Lung microvascular endothelial cell (primary cell): ENCODE measurements at regions not wholly inside any gene's neighbourhood (a gene's known extent, or its start where the extent isn't known, plus 50 kb on each side); places are given as distances from the start of the nearest gene placed in this dataset.
"Not testable (repeated sequence)": the region's sequence is repeated elsewhere in the genome, so short reads cannot be mapped to it uniquely, and the experiment has no call there.

Source experiments
- DNase-seq, 2 donors: peaks; one replicate each; pipeline versions ENCODE4 v3.0.0 to v3.0.0-alpha.2; 2010; ENCODE audit warnings: low read depth in 2 of 2

DNA sequence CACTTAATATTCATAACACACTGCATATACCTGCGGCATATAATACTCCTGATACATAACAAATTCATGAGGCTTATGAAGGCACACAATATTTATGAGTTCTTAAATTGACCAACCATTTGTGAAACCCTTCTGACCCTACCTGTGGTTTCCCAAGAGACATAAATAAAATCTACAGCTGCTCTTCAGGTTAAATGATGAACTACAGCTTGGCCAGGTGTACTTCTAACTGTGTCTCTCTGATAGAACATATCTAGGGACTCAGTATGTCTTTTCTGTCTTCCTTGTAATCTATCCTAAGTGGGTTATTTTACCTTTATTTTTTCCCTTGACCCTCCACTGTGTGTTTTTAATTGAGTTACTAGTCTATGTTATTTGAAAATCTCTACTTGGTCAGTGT lies 189.9 kb upstream of the UFM1 start:
- no peak for DNase-seq

DNA sequence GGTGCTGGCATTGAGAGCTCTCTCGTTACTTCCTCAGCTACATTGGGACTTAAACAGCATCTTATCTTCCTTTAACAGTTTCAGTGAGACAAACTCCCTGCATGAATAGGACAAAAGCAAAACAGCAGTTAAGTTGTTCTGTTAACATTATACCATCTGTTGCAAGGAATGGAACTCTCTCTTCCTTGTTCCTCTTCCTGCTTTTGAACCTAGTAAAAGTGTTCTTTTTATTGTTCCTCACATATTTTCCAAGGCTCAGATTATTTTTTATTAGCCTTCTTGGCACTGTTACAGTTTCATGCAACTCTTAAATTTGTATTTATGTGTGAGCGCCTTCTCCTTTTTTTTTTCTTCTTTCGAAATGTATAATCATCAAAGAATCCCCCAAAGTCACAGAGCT lies 202.6 kb upstream of the UFM1 start:
- DNase-seq = no peak

DNA sequence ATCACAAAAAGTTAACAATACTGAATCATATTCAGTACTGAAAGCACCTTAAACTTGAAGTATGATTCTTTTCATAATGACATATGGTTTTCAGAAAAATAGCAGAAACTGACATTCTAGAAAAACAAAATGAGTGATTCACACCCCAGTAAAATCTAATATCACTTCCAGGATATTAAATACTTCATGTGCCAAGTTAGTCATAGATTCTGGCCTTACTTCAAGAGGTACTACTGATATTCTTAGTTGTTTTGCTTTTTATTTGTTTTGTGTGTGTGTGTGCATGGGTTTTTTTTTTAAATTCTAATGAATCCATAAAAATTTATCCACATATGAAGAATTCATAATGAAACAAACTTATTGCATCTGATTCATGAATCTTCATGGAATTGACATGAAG lies 207.9 kb upstream of the UFM1 start:
- DNase-seq = no peak

DNA sequence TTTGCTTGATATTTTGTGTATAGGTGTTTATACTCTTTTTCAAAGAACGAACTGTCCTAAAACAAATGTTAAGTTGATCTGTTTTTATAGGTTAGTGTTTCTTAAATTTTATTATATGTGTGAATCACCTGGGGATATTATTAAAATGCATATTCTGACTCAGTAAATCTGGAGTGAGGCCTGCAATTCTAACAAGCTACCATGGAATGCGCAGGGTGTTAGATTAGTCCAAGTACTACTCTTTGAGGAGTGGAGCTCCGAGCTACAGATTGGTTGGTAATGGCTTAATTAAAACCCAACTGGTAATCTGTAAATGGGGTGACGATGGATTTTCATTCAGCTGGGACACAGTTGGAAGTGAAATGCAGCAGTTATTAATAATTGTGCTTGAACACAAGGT lies 214.1 kb upstream of the UFM1 start:
- DNase-seq = no peak

DNA sequence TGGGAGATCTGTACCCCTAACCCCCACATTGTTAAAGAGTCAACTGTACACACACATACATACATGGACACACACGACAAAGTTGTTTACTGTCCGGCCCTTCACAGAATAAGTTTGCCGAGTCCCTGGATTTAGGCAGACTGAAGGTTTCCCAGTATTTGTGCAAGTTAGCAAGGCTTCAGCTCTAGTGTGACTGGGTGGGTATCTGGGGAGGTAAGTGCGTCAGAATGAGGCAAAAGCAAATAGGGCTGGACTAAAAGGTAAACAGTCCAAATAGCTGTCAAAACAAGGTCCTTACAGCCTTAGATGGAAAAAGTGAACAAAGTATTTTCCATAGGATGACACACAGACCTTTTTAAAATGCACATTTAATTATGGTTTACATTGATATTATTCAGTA lies 228.4 kb upstream of the UFM1 start:
- DNase-seq = no peak

DNA sequence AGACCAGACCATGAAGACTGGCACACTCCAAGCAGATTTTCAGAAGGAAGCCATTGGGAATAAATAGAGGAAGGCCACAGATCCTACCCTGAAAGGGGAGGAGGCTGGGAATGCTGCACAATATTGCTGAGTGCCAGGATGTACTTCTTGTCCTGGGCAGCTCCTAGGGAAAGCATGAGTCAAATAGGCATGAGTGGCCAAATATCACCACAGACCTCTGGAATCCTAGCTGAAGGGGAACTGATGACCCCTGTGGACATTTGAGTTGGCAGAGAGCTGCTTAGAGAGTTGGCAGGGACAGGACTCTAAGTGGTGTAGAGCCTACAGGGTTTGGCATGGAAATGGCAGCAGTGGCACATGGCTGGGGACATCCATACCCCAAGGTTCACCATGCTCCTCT lies 234.3 kb upstream of the TRPC4 start:
- DNase-seq = no peak

DNA sequence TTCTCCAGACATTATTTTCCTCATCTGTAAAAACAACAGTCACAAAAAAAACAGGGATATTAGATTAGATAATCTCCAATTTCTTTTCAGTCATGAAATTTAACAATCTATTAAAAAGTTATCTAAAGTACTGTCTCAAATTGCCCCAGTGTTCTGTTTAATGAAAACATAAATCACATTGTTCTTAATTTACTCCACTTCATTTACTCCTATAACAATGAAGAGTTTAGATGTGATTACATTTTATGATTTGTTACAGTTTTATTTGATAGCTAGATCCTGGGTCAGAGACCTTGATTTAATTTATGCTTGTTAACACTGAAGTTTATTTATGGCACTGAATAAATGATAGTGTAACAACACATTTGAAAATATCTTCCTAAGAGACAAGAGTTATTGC lies 230.2 kb upstream of the TRPC4 start:
- no peak for DNase-seq

DNA sequence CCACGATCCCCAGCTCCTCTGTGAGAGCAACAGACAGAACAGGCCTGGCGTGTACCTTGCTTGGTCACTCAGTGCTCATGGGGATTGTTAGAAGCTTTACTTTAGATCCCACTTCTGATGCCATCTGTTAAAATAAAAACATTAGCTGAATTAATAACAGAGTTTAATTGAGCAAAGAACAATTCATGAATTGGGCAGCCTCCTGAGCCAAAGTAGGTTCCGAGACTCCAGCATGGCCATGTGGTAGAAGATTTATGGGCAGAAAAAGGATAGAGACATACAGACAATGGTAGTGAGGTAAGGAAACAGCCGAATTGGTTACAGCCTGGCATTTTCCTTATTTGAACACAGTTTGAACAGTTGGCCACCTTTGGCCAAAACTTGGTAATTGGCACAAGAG lies 223.9 kb upstream of the TRPC4 start:
- DNase-seq = no peak

DNA sequence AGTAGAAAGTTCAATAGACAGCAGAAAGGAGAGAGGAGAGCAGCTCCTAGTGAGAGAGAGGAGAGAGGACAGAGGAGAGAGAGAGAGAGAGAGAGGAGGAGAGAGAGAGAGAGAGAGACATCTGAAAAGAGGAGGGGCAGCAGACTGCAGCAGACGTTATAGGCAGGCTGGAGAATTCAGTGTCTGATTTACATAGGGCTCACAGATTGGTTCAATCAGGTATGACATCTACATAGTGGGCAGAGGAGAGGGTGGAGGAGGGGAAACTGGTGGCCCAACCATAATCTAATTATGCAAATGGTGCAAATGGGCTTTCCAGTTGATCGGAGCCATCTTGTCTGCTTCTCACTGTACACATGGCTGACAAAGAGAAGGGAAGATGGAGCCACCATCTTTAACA lies 221.3 kb upstream of the TRPC4 start:
- no peak for DNase-seq

DNA sequence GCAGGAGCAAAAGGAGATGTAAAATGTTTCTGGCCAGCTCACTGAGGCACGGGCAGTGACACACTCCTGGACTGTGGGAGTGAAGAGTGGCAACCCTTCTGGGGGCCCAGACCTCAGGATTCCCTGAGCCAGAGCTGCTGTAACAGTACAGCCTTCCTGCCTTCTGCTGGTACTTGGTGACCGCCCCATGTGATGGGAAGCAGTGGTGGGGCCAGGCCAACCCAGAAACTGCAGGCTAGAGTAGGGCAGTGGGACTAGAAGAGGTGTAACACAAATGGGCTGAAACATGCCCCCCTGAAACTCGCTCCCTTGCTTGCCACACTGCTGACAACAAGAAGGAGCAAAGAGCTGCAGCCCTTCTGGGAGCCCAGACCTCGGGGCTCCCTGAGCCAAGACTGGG lies 217.1 kb upstream of the TRPC4 start:
- DNase-seq = no peak

DNA sequence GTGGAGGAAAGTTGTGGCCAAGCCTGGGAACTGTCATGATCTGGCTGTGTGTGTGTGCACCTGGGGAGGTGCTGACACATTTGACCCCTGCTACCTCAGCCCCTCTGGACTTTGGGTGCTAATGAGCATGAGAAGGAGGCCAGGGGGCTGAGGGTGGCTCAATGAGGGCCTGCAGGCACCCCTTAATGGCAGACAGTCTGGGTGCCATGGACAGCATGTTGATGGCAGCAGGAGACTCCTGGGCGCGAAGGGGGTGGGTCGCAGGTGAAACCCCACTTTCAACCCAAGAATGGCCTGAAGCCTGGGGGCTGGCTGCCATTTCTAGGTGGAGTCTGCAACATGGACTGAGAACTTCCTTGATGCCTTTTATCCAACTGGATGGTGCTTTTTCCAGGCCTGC lies 216.4 kb upstream of the TRPC4 start:
- no peak for DNase-seq

DNA sequence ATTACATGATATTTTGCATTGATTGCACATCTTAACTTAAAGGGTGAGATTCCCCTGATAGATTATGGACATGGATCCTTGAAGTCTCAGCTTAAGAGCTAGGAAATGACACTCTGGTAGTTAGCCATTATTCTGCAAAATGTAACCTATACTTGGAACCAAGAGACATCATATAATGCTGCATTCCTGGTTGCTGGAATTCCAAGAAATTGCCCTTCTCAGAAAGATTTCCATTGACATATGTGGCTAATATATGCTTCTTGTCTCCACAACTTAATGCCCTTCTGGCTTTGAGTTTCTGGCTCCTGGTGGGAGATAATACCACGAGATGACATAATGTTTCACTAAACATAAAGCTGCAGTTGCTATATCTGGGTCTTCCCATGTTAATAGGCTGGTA lies 204.4 kb upstream of the TRPC4 start:
- no peak for DNase-seq

DNA sequence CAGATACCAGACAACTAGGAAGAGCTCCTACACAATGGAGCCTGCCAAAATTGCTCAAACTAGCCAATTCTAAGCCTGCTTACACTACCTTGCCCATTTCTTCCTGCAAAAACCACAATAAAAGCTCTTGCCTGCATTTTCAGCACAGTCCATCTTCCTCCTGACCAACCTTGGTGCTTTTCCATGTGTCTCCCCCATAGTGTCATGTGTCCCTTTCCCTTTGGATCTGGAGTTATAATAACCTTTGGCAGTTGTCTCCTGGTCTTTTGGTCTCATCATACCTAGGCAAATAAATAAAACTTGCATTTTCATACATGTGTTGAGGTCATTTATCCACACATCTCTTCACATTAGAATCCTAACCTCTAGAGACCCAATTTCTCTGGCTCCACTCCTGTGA lies 203.1 kb upstream of the TRPC4 start:
- no peak for DNase-seq

DNA sequence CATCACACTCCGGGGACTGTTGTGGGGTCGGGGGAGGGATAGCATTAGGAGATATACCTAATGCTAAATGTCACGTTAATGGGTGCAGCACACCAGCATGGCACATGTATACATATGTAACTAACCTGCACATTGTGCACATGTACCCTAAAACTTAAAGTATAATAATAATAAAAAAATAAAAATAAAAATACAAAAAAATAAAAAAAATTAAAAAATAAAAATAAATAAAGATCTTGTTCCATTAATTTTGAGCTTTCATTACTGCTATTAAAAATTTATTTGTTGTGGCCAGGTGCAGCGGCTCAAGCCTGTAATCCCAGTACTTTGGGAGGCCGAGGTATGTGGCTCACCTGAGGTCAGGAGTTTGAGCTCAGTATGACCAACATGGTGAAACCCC lies 201.8 kb upstream of the TRPC4 start:
- DNase-seq = not testable (repeated sequence)

DNA sequence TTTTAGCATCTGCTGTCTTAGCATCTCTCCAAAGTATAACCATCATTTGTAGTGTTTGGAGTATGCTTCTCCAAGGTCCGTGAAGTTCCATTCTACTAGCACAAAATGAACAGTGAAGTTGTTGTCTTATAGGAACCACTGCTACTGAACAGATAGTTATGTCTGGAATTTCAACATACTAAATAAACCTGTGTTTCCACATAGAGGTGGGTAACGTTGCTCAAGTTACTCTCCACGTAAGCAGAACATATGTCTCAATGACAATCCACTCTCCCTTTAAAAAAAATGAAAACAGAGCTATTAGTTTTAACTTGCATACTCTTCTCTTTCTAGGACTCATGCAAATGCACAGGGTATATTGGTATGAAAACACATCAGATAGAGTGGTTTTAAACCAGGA lies 184.3 kb upstream of the TRPC4 start:
- no peak for DNase-seq

DNA sequence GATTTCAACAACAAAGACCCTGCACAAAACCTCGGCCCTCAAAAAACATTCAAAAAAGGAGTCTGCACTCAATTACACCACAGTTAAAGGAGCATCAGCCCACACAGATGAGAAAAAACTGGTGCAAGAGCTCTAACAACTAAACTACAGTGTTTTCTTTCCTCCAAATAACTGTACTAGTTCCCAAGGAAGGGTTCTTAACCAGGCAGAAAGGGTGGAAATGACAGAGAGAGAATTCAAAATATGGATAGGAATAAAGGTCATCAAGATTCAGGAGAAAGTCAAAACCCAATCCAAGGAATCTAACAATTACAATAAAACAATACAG lies 176.4 kb upstream of the TRPC4 start:
- DNase-seq = no peak

DNA sequence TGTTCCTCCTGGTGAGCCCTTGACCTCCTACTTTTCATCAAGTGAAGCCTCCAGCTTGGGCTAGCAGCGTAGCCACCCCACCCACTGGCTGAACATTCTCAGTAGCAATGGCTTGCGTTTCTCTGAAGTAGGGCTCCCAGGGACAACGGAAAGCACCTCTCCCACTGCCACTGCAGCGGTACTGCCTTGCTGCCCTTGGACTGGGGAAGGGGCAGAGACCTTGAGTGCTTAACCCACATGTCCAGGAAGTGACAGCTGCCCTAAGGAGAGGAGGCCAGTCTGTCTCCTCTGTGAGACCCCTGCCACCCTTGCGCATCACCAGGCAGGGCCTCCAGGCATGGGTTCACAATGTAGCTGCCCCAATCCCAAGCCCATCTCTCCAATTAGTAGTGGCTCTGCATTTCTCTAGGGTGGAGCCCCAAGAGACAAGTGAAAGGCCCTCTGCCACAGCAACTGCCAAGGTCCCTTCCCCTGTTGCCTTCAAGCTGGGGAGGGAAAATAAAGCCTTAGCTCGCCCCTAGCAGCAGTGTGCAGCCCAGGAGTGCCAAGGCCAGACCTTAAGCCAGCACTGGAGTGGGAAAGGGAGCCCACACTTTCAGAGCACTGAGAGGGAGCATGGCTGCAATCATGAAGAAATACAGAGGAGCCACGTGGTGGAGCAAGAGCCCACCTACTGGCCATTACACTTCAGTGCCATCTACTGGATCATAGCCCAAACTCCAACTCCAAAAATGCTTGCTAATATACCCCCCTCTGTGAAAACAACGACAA lies 175.9 kb upstream of the TRPC4 start:
- peak; percentile 5 to 47 for DNase-seq

DNA sequence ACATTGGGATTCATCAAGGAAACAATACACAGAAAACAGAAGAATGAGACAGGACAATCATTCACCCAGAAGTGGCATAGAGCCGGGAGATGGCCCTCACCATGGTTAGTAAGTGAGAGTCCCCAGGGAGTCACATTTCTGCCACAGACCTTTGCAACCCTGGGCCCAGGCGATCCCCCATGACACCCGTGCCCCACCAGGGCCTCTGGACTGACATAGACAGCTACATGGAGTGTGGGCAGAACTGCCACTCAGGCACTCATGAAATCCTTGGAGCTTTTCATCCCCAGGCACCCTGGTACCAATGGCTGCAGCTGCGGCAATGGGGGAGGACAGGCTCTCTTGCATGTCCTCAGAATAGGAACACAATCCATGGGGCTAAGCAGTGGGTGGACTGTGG lies 174.5 kb upstream of the TRPC4 start:
- no peak for DNase-seq

DNA sequence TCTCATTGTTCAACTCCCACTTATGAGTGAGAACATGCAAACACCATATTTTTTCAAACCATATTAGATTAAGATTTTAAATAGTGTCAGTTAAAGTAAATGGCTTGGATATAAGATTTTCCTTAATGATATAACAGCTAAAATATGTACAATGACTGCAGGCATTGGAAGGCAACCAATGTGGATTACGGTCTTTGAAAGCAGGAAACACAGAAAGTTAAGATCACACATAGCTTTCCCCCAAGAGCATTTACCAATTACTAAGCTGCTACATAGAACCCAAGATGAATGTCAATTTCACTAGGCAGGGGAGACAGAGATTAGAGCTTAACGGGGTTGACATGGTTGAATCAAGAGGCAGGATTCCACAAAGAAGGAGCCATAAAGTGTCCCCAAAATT lies 173.2 kb upstream of the TRPC4 start:
- DNase-seq = no peak

DNA sequence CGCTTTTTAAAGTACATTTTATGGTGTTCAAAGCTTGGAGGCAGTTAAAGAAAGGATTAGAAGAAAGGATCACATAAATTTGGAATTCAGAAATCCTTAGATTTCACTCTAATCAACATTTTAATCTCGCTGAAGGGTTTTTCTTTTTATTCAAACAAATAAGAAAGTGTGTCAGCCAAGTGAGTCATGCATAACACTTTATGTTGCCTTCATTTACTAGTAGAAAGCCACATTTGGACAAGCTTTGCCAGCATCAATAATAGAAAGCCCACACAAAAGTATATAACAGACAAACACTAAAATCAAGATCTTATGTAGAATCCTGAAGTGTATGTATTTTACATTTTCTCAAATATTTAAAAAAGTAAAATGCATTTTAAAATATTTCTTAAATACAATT lies 154.9 kb upstream of the TRPC4 start:
- no peak for DNase-seq

DNA sequence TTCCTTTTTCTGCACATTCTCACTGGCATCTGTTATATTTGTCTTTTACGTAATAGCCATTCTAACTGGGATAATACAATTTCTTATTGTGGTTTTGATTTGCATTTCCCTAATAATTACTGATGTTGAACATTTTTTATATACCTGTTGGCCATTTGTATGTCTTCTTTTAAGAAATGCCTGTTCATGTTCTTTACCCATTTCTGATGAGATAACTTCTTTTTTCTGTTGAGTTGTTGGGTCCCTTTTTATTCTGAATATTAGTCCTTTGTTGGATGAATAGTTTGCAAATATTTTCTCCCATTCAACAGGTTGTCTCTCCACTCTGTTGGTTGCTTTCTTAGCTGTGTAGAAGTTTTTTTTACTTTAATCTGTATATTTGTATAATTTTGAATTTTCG lies 147.7 kb upstream of the TRPC4 start:
- no peak for DNase-seq

DNA sequence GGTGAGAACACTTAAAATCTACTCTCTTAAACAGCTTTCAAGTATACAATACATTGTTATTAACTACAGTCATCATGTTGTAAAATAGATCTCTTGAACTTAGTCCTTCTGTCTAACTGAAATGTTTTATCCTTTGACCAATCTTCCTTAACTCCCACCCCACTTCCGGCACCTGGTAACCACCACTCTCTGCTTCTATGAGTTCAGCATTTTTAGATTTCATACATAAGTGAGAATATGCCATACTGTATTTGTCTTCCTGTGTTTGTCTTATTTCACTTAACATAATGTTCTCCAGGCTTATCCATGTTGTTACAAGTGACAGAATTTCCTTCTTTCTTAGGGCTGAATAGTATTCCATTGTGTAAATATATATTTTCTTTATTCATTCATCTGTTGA lies 144.1 kb upstream of the TRPC4 start:
- DNase-seq = no peak

DNA sequence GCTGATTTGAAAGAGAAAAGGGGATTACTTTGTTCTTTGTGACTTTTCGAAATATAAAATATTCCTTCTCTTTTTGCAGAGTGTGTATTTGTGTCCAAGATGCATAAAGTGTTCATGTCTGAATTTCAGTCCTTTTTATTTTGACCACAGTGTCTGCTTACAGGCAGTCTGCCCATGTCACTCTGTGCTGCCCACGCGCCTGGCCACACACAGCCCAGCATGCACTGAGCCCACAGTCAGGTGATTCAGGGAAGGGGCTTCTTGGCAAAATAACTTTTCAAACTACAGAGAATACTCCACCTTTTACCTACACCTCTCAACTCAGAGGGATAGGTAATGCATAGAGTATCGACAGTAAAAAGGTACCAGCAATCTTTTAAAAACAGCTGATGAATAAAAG lies 142.5 kb upstream of the TRPC4 start:
- DNase-seq = no peak

DNA sequence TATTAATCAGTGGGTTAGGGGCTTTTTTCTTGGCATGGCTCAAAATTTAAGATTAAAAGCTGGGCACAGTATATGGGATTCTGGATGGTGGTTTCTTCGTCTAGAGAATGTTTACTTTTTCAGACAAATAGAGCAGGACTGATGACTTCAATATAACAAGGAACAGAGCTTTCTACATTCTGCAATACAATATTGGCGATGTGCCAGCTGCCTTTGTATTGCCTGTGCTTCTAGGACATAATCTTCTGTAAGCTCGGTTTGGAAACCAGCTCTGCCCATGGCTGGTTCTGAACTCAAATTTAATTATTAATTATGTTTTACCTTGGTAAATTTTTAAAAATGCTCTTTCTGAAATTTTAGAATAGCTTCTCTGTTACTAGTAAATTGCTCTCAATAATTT lies 139.1 kb upstream of the TRPC4 start:
- peak in 1 of 2 donors; percentile 17 for DNase-seq
